ENCODE measurements at regions not wholly inside any gene's neighbourhood (a gene's known extent, or its start where the extent isn't known, plus 50 kb on each side); places are given as distances from the start of the nearest gene placed in this dataset.

DNA sequence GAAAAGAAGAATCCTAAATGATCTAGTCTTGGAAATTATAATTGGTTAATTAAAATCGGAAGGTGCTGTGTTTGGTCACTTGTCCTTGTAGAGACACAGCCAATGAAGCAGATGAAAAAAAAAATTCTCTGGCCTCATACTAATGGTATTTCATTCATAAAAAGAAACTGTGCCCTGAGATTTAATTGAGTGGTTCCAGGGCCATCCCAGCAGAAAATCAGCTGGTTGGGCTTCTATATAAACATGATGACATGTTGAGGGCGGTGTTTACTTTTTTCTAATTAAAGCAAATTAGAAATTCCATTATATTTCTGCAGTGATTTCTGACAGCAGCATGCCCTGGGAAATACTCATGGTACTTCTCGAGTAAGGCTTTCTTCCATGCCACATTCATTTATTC, 191.9 kb upstream of the KCNJ16 start:
- Histone ChIP-seq H3K27ac (no peak overlapping the region), H3K4me3 (no peak overlapping the region), H3K4me1 (no peaks in the 10 kb centered on the region), H3K9me3 (peaks cover 0 to 4% (median 0%) of the 10 kb centered on the region in 3 donors), H3K36me3 (no peaks in the 10 kb centered on the region), H3K27me3 (no peaks in the 10 kb centered on the region)
- DNase-seq = no peak
- WGBS, 2 donors = 72 to 79% methylated on average over 3 of the region's 3 CpGs
- no peak for TF ChIP-seq POLR2A (IDR thresholded peaks at IDR 0.05)
- TF ChIP-seq, protein P1, sequence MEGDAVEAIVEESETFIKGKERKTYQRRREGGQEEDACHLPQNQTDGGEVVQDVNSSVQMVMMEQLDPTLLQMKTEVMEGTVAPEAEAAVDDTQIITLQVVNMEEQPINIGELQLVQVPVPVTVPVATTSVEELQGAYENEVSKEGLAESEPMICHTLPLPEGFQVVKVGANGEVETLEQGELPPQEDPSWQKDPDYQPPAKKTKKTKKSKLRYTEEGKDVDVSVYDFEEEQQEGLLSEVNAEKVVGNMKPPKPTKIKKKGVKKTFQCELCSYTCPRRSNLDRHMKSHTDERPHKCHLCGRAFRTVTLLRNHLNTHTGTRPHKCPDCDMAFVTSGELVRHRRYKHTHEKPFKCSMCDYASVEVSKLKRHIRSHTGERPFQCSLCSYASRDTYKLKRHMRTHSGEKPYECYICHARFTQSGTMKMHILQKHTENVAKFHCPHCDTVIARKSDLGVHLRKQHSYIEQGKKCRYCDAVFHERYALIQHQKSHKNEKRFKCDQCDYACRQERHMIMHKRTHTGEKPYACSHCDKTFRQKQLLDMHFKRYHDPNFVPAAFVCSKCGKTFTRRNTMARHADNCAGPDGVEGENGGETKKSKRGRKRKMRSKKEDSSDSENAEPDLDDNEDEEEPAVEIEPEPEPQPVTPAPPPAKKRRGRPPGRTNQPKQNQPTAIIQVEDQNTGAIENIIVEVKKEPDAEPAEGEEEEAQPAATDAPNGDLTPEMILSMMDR (IDR thresholded peaks at IDR 0.05) = no peak
- intact Hi-C loops (cut with DNase I) = no loop called here

DNA sequence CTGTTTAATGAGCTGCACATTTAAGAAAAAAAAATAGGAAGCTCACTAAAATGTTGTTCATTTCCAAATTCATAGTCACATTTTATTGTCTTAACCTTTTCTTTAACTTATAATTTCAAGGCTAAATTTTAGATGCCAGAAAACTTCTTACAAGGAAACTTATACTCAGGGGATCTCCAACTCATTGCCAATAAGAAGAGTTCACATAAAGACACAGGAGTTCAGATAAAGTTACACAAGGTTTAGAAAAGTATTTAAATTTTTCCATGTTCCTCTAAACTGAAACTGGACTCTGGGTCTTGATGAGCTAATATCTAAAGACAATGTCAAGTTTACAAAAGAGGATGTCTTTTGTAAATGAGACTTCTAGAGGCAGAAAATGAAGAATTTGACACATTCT, 190.7 kb upstream of the KCNJ16 start:
- DNase-seq = no peak
- Histone ChIP-seq H3K36me3 (no peaks in the 10 kb centered on the region), H3K4me1 (no peaks in the 10 kb centered on the region), H3K27me3 (no peaks in the 10 kb centered on the region), H3K4me3 (no peak overlapping the region), H3K27ac (no peak overlapping the region), H3K9me3 (no peaks in the 10 kb centered on the region)
- intact Hi-C loops (cut with DNase I) = no loop called here
- TF ChIP-seq POLR2A (IDR thresholded peaks at IDR 0.05) = no peak
- TF ChIP-seq, protein P1 (IDR thresholded peaks at IDR 0.05) = no peak

DNA sequence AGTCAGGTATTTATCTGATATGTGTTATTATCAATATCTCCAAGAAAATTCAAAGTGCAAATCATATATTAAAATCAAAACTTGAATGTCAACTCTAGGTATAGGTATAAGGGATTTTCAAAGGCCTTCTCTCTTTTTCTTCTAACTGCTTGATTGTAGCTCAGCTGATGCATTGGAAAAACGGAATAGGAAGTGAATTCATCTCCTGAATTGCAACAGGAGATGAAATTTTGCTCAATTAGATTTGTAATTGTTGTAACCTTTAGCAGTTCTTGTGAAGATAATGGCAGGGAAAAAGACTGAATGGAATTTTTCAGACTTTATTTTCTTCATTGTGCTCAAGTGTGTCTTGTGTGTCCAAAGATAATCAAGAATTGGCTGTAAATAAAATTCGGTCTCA, 190.2 kb upstream of the KCNJ16 start:
- DNase-seq = no peak
- Histone ChIP-seq H3K27me3 (no peaks in the 10 kb centered on the region), H3K9me3 (no peaks in the 10 kb centered on the region), H3K27ac (no peak overlapping the region), H3K4me1 (no peaks in the 10 kb centered on the region), H3K36me3 (no peaks in the 10 kb centered on the region), H3K4me3 (no peak overlapping the region)
- intact Hi-C loops (cut with DNase I) = no loop called here
- TF ChIP-seq POLR2A (IDR thresholded peaks at IDR 0.05) = no peak
- TF ChIP-seq, protein P1 (IDR thresholded peaks at IDR 0.05) = no peak
- 82 to 84% methylated on average over 2 of the region's 2 CpGs for WGBS, 2 donors

DNA sequence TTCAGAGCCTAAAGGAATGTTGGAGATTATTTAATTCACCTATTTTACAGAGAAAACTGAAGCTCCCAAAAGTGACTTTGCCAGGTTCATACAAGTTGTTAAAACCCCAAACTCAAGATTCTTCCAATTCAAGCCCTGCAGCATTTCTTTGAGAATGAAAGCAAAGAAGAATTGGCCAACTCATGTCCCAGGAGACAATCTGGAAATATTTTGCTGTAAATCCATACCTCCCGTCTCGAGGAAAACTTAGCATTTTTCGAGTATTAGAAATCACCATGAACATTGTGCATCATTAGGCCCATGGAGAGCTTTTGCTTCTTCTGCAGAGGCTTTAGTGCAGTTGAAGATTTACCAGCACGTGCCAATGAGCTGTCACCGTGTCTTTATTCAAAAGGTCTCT, 176.4 kb upstream of the KCNJ16 start:
- Histone ChIP-seq H3K36me3 (no peaks in the 10 kb centered on the region), H3K4me1 (no peaks in the 10 kb centered on the region), H3K4me3 (no peak overlapping the region), H3K27me3 (no peaks in the 10 kb centered on the region), H3K27ac (no peak overlapping the region), H3K9me3 (no peaks in the 10 kb centered on the region)
- intact Hi-C loops (cut with DNase I) = no loop called here
- DNase-seq = no peak
- 68 to 74% methylated on average over 5 of the region's 5 CpGs for WGBS, 2 donors
- no peak for TF ChIP-seq POLR2A (IDR thresholded peaks at IDR 0.05)
- TF ChIP-seq, protein P1 (IDR thresholded peaks at IDR 0.05) = no peak

DNA sequence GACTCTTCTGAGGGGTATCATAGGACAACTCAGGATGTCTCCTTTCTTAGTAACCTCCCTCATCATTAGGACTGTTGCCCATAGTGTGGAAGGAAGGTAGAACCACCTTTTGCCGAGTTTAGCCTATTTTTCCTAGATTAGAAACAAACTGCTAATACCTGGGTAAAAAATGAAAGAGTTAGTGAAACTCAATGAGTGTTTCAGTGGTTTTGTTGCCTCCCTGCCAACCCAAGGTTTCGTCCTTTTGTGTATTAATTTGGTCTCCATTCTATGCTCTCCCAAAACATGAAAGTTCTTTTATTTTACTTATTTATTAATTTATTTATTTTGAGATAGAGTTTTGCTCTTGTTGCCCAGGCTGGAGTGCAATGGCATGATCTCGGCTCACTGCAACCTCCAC, 174.9 kb upstream of the KCNJ16 start:
- DNase-seq = no peak
- no peaks in the 10 kb centered on the region for H3K4me1 ChIP-seq
- TF ChIP-seq POLR2A (IDR thresholded peaks at IDR 0.05) = no peak
- TF ChIP-seq, protein P1 (IDR thresholded peaks at IDR 0.05) = no peak
- H3K27me3 ChIP-seq = no peaks in the 10 kb centered on the region
- no peak overlapping the region for H3K27ac ChIP-seq
- intact Hi-C loops (cut with DNase I) = no loop called here
- H3K36me3 ChIP-seq = no peaks in the 10 kb centered on the region
- H3K9me3 ChIP-seq = no peaks in the 10 kb centered on the region
- whole genome bisulfite sequencing, 2 donors = 84 to 90% methylated on average over 3 of the region's 3 CpGs
- no peak overlapping the region for H3K4me3 ChIP-seq

All from esophagus squamous epithelium (tissue), 5 donors.